ENCODE measurements at regions not wholly inside any gene's neighbourhood (a gene's known extent, or its start where the extent isn't known, plus 50 kb on each side); places are given as distances from the start of the nearest gene placed in this dataset.
A peak's percentile ranks its signal among the peaks of the same experiment; 100 is the strongest.

- H4K20me1 ChIP-seq (ENCODE audit: insufficient read depth, low read length): peaks cover 4% of the 10 kb centered on the region; the same call in 1 of the 2 replicates
- H3K9me3 ChIP-seq (ENCODE audit: insufficient read depth, low read length): no peaks in the 10 kb centered on the region
- H3K4me2 ChIP-seq (ENCODE audit: low read length): no peak overlapping the region
- no peaks in the 10 kb centered on the region for H3K27me3 ChIP-seq (ENCODE audit: low read depth, low read length)
- no peak overlapping the region for H3K9ac ChIP-seq (ENCODE audit: low read length)
- TF ChIP-seq EZH2phosphoT487 (IDR thresholded peaks at IDR 0.05; ENCODE audit: low read depth) (no peak), CTCF (IDR thresholded peaks at IDR 0.05; ENCODE audit: low read depth, low read length) (no peak)
- H3K36me3 ChIP-seq (replicated peaks; ENCODE audit: low read depth, low read length): peaks cover 54% of the 10 kb centered on the region
- H3K79me2 ChIP-seq (ENCODE audit: low read length): 0 out of 2 replicates have a peak, but pooled peaks cover 2% of the 10 kb centered on the region
- H3K27ac ChIP-seq (ENCODE audit: low read length): no peak overlapping the region
- no peak overlapping the region for H2AFZ ChIP-seq (ENCODE audit: low read depth, low read length)
- H3K4me3 ChIP-seq (ENCODE audit: low read length): no peak overlapping the region
- peaks cover 32% of the 10 kb centered on the region for H3K4me1 ChIP-seq (ENCODE audit: low read length)
Observed at GRCh38 chr1:219993554-219994433, 52.5 kb downstream of the EPRS1 start.

- H3K4me2 ChIP-seq (ENCODE audit: low read length): no peak overlapping the region
- H4K20me1 ChIP-seq (ENCODE audit: insufficient read depth, low read length): peaks cover 4% of the 10 kb centered on the region; the same call in 1 of the 2 replicates
- no peaks in the 10 kb centered on the region for H3K9me3 ChIP-seq (ENCODE audit: insufficient read depth, low read length)
- H3K4me1 ChIP-seq (ENCODE audit: low read length): peaks cover 44% of the 10 kb centered on the region
- TF ChIP-seq EZH2phosphoT487 (IDR thresholded peaks at IDR 0.05; ENCODE audit: low read depth) (no peak), CTCF (IDR thresholded peaks at IDR 0.05; ENCODE audit: low read depth, low read length) (no peak)
- H3K27me3 ChIP-seq (ENCODE audit: low read depth, low read length): no peaks in the 10 kb centered on the region
- H3K36me3 ChIP-seq (replicated peaks; ENCODE audit: low read depth, low read length): peaks cover 54% of the 10 kb centered on the region
- H2AFZ ChIP-seq (ENCODE audit: low read depth, low read length): no peak overlapping the region
- peaks cover 2% of the 10 kb centered on the region; the same call in 1 of the 2 replicates for H3K79me2 ChIP-seq (ENCODE audit: low read length)
- H3K9ac ChIP-seq (ENCODE audit: low read length): no peak overlapping the region
- H3K4me3 ChIP-seq (ENCODE audit: low read length): no peak overlapping the region
- no peak overlapping the region for H3K27ac ChIP-seq (ENCODE audit: low read length)
Observed at GRCh38 chr1:219991919-219992318, 54.4 kb downstream of the EPRS1 start.

- H3K36me3 ChIP-seq (replicated peaks; ENCODE audit: low read depth, low read length): peaks cover 54% of the 10 kb centered on the region
- H3K9me3 ChIP-seq (ENCODE audit: insufficient read depth, low read length): no peaks in the 10 kb centered on the region
- no peak overlapping the region for H3K9ac ChIP-seq (ENCODE audit: low read length)
- H3K79me2 ChIP-seq (ENCODE audit: low read length): peaks cover 2% of the 10 kb centered on the region; the same call in 1 of the 2 replicates
- H4K20me1 ChIP-seq (ENCODE audit: insufficient read depth, low read length): peaks cover 4% of the 10 kb centered on the region; the same call in 1 of the 2 replicates
- TF ChIP-seq CTCF (IDR thresholded peaks at IDR 0.05; ENCODE audit: low read depth, low read length): no peak
- TF ChIP-seq EZH2phosphoT487 (IDR thresholded peaks at IDR 0.05; ENCODE audit: low read depth): no peak
- H3K4me3 ChIP-seq (ENCODE audit: low read length): no peak overlapping the region
- H3K27ac ChIP-seq (ENCODE audit: low read length): no peak overlapping the region
- H3K27me3 ChIP-seq (ENCODE audit: low read depth, low read length): no peaks in the 10 kb centered on the region
- no peak overlapping the region for H2AFZ ChIP-seq (ENCODE audit: low read depth, low read length)
- H3K4me2 ChIP-seq (ENCODE audit: low read length): no peak overlapping the region; the same call in 1 of the 2 replicates
- H3K4me1 ChIP-seq (ENCODE audit: low read length): peaks cover 44% of the 10 kb centered on the region
Observed at GRCh38 chr1:219991511-219991810, 54.8 kb downstream of the EPRS1 start.

- H3K79me2 ChIP-seq (ENCODE audit: low read length): peaks cover 2% of the 10 kb centered on the region; the same call in 1 of the 2 replicates
- peak overlapping the region; percentile 15; the same call in 1 of the 2 replicates for H3K9ac ChIP-seq (ENCODE audit: low read length)
- H3K4me3 ChIP-seq (ENCODE audit: low read length): no peak overlapping the region
- H3K36me3 ChIP-seq (replicated peaks; ENCODE audit: low read depth, low read length): peaks cover 54% of the 10 kb centered on the region
- peaks cover 4% of the 10 kb centered on the region; the same call in 1 of the 2 replicates for H4K20me1 ChIP-seq (ENCODE audit: insufficient read depth, low read length)
- no peak overlapping the region for H2AFZ ChIP-seq (ENCODE audit: low read depth, low read length)
- H3K9me3 ChIP-seq (ENCODE audit: insufficient read depth, low read length): no peaks in the 10 kb centered on the region
- TF ChIP-seq CTCF (IDR thresholded peaks at IDR 0.05; ENCODE audit: low read depth, low read length) (peak; percentile 65), EZH2phosphoT487 (IDR thresholded peaks at IDR 0.05; ENCODE audit: low read depth) (no peak)
- peak overlapping the region; percentile 64 for H3K27ac ChIP-seq (ENCODE audit: low read length)
- H3K27me3 ChIP-seq (ENCODE audit: low read depth, low read length): no peaks in the 10 kb centered on the region
- H3K4me2 ChIP-seq (ENCODE audit: low read length): peak overlapping the region; percentile 66
- H3K4me1 ChIP-seq (ENCODE audit: low read length): peaks cover 44% of the 10 kb centered on the region
Observed at GRCh38 chr1:219990782-219991510, 55.4 kb downstream of the EPRS1 start.

Data from OCI-LY3 (cell line).